ENCODE measurements at regions not wholly inside any gene's neighbourhood (a gene's known extent, or its start where the extent isn't known, plus 50 kb on each side); places are given as distances from the start of the nearest gene placed in this dataset.

DNA sequence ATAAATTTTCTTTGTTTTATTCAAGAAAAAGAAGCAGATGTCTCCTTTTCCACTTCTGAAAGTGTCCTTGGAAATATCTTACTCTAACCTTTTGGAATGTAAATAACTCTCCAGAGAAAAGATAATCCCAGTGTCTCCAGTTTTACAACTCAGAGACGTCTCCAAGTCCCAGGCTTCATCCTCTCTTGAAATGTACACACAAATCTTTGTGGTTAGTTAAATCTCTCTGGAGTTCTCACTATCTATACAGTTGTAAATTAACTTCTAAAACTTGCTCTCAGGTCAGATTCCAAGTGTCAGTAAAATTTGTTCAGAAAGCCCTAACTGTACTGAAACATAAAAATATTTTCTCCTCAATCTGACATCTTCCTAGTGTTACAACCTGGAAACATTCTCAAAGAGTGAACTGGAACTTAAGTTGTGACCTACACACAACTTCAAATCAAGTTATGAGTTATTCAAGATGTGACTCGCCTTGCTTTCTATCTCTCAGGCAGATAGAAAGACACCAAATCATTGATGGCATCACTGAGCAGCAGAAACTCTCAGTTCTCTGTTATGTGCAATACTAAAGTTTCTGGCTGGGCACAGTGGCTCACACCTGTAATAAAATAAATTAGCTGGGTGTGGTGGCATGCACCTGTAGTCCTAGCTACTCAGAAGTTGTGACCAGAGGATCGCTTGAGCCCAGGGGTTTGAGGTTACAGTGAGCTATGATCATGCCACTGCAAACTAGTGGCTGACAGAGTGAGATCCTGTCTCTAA is 284.2 kb downstream of the RCHY1 start:
- ATAC-seq = no peak

GRCh38 chr4:75213480-75213879 is 280.6 kb downstream of the PARM1 start:
- WGBS (ENCODE audit: insufficient coverage, low coverage, low lambda C conversion rate, missing lambda C conversion rate) = 53% methylated on average over 2 of the region's 2 CpGs
- no peak for DNase-seq
- Histone ChIP-seq H3K36me3 (no peaks in the 10 kb centered on the region), H3K27ac (no peak overlapping the region), H3K27me3 (no peaks in the 10 kb centered on the region), H3K4me1 (no peaks in the 10 kb centered on the region), H3K4me3 (no peak overlapping the region), H3K9me3 (no peaks in the 10 kb centered on the region)
- no peak for TF ChIP-seq POLR2A (IDR thresholded peaks at IDR 0.05)
- ATAC-seq = no peak
- intact Hi-C loops (cut with DNase I) = no loop called here

More for the DNA sequence above, 284.2 kb downstream of the RCHY1 start:
- 38% methylated on average over 3 of the region's 3 CpGs for WGBS (ENCODE audit: insufficient coverage, low coverage, low lambda C conversion rate, missing lambda C conversion rate)
- DNase-seq = no peak
- Histone ChIP-seq H3K4me1 (no peaks in the 10 kb centered on the region), H3K27me3 (no peaks in the 10 kb centered on the region), H3K36me3 (no peaks in the 10 kb centered on the region), H3K4me3 (no peak overlapping the region), H3K9me3 (no peaks in the 10 kb centered on the region), H3K27ac (no peak overlapping the region)
- TF ChIP-seq POLR2A (IDR thresholded peaks at IDR 0.05) = no peak
- TF ChIP-seq CTCF (IDR thresholded peaks at IDR 0.05) = no peak
- intact Hi-C loops (cut with DNase I) = no loop called here

DNA sequence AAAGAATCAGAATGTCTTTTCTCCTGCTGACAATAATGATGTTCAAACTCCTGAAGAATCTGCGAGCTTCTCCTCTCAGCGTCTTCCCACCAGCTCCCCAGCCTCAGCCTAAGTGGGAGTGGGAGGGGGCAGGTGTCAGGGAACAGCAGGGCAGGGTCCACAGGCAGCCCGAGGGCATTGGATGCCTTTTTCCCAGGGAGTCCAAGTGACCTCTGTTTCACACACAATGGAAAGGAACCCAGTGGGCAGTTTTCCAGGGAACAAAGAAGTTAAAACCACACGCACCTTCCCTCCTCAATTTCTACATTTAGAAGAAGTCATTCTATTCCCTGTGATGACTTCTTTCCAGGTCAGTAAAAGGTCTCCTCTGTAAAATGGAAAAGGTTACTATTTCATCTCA is 278.5 kb downstream of the PARM1 start:
- DNase-seq = no peak
- H3K27me3 ChIP-seq = no peaks in the 10 kb centered on the region
- H3K9me3 ChIP-seq = no peaks in the 10 kb centered on the region
- WGBS (ENCODE audit: insufficient coverage, low coverage, low lambda C conversion rate, missing lambda C conversion rate) = 15% methylated on average over 4 of the region's 4 CpGs
- no peaks in the 10 kb centered on the region for H3K36me3 ChIP-seq
- no peaks in the 10 kb centered on the region for H3K4me1 ChIP-seq
- no peak overlapping the region for H3K27ac ChIP-seq
- no peak for ATAC-seq
- intact Hi-C loops (cut with DNase I) = no loop called here
- TF ChIP-seq CTCF (IDR thresholded peaks at IDR 0.05) (no peak), POLR2A (IDR thresholded peaks at IDR 0.05) (no peak)
- no peak overlapping the region for H3K4me3 ChIP-seq

GRCh38 chr4:75207902-75208301 is 275.0 kb downstream of the PARM1 start:
- 85% methylated on average over 1 of the region's 1 CpG for WGBS (ENCODE audit: insufficient coverage, low coverage, low lambda C conversion rate, missing lambda C conversion rate)
- no peak overlapping the region for H3K4me3 ChIP-seq
- TF ChIP-seq CTCF (IDR thresholded peaks at IDR 0.05) (no peak), POLR2A (IDR thresholded peaks at IDR 0.05) (no peak)
- no peaks in the 10 kb centered on the region for H3K4me1 ChIP-seq
- ATAC-seq = no peak
- H3K27me3 ChIP-seq = no peaks in the 10 kb centered on the region
- no peaks in the 10 kb centered on the region for H3K36me3 ChIP-seq
- intact Hi-C loops (cut with DNase I) = no loop called here
- no peak for DNase-seq
- H3K27ac ChIP-seq = no peak overlapping the region
- H3K9me3 ChIP-seq = no peaks in the 10 kb centered on the region

- Histone ChIP-seq H3K27ac (no peak overlapping the region), H3K36me3 (no peaks in the 10 kb centered on the region), H3K4me1 (no peaks in the 10 kb centered on the region), H3K27me3 (no peaks in the 10 kb centered on the region), H3K4me3 (no peak overlapping the region), H3K9me3 (no peaks in the 10 kb centered on the region)
- intact Hi-C loops (cut with DNase I) = no loop called here
- ATAC-seq (no peak), DNase-seq (no peak)
- WGBS (ENCODE audit: insufficient coverage, low coverage, low lambda C conversion rate, missing lambda C conversion rate) = 27% methylated on average over 2 of the region's 7 CpGs
- no peak for TF ChIP-seq CTCF (IDR thresholded peaks at IDR 0.05)
- no peak for TF ChIP-seq POLR2A (IDR thresholded peaks at IDR 0.05)
Observed at GRCh38 chr4:75195111-75195510, 262.2 kb downstream of the PARM1 start.

All from right lobe of liver (tissue), 6 donors.